ENCODE measurements at regions not wholly inside any gene's neighbourhood (a gene's known extent, or its start where the extent isn't known, plus 50 kb on each side); places are given as distances from the start of the nearest gene placed in this dataset.

DNA sequence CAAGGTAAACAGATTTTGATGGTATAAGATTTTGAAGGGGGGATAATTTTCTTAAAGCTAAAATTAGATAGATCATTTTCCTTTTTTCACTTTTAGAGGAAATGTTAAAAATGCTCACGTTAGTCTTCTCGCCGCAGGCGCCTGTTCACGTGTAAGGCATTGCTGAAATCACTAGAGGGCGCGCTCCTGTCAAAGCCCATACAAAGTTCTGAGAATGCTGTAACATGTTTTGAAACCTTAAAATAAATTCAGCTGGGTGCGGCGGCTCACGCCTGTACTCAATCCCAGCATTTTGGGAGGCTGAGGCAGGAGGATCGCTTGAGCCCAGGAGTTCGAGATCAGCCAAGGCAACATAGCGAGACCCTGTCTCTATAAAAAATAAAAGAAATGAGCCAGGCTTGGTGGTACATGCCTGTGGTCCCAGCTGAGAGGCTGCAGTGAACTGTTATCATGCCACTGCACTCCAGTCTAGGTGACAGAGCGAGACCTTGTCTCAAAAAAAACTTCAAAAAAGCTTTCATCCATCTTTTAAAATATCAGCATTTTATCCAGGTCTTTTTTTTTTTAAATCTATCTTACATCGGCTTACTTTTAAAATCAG, 138.0 kb downstream of the RBMX2 start:
- CTCF ChIA-PET = interaction anchor here (0.8 to 1.2 kb wide), 4 partner anchors 10 to 377 kb away, joined by 3 to 10 read pairs (median 6); no protein-coding TSS in a partner anchor
- intact Hi-C loops (cut with micrococcal nuclease) = loop anchor here (1.0 kb wide), 1 partner anchor 377 kb away; no protein-coding TSS in a partner anchor
- peak overlapping the region; percentile 26 for H2AFZ ChIP-seq (ENCODE audit: low read depth, low read length, poor library complexity, severe bottlenecking)

More for the DNA sequence above, 138.0 kb downstream of the RBMX2 start:
- no peaks in the 10 kb centered on the region for H4K20me1 ChIP-seq (ENCODE audit: insufficient read depth)
- ChIA-PET POLR2A (no interaction called here), RAD21 (ENCODE audit: low non-redundant PET in 1 of 2, low total read pairs in 2 of 2, uncharacterized antibody in 2 of 2, unreplicated experiment in 2 of 2) (interaction anchor here in 1 of 2 experiments (0.6 to 1.3 kb wide), 2 partner anchors 23 to 377 kb away, joined by 3 read pairs; no protein-coding TSS in a partner anchor)
- no peak overlapping the region for H3K4me3 ChIP-seq (replicated peaks in 1 of 2; ENCODE audit: low read depth in 1 of 2, low read length in 2 of 2)
- no peaks in the 10 kb centered on the region for H3K36me3 ChIP-seq (ENCODE audit: control insufficient read depth in 1 of 2, insufficient read depth in 2 of 2, low read length in 2 of 2)
- no peaks in the 10 kb centered on the region for H3K9me3 ChIP-seq (ENCODE audit: control insufficient read depth in 1 of 2, insufficient read depth in 1 of 2, low read depth in 1 of 2, low read length in 2 of 2)
- H3K27ac ChIP-seq (ENCODE audit: low read depth, low read length) = no peak overlapping the region
- peak; percentile 80 for ATAC-seq
- no peaks in the 10 kb centered on the region for H3K9me2 ChIP-seq (ENCODE audit: insufficient read depth)
- DNase-seq (ENCODE audit: low read depth, low spot score) = peak; percentile 27
- H3K4me2 ChIP-seq (ENCODE audit: low read length) = peak overlapping the region; percentile 39; the same call in 1 of the 2 replicates
- H3K9ac ChIP-seq (ENCODE audit: low read length) = no peak overlapping the region
- H3K79me2 ChIP-seq (ENCODE audit: insufficient read depth, low read length) = no peaks in the 10 kb centered on the region
- H3K4me1 ChIP-seq (ENCODE audit: control insufficient read depth in 1 of 2, insufficient read depth in 2 of 2, low read length in 2 of 2) = no peaks in the 10 kb centered on the region
- TF ChIP-seq ATF3 (IDR thresholded peaks at IDR 0.05) (no peak), CEBPB (IDR thresholded peaks at IDR 0.05; ENCODE audit: low read depth) (no peak), ELF1 (IDR thresholded peaks at IDR 0.05; ENCODE audit: borderline replicate concordance, low read depth) (no peak), RAD21 (IDR thresholded peaks at IDR 0.05; ENCODE audit: low read depth) (peak; percentile 52), SIN3A (IDR thresholded peaks at IDR 0.05; ENCODE audit: low read depth) (no peak), CTCF (IDR thresholded peaks at IDR 0.05 in 2 of 3, conservative IDR thresholded peaks at IDR 0.05 in 1 of 3; ENCODE audit: borderline replicate concordance in 1 of 3, insufficient read depth in 1 of 3, low read depth in 2 of 3, low read length in 2 of 3) (peak; percentile 32 to 63 (median 61); a peak in 5 of 6 replicates), JUND (IDR thresholded peaks at IDR 0.05) (no peak), FOSL1 (IDR thresholded peaks at IDR 0.05; ENCODE audit: low read depth) (no peak), POLR2A (IDR thresholded peaks at IDR 0.05; ENCODE audit: borderline replicate concordance, extremely low read depth, insufficient read depth, insufficient read length) (no peak), EZH2phosphoT487 (IDR thresholded peaks at IDR 0.05; ENCODE audit: borderline replicate concordance) (no peak), MAX (IDR thresholded peaks at IDR 0.05) (no peak), REST (IDR thresholded peaks at IDR 0.05; ENCODE audit: low read depth) (no peak), POLR2AphosphoS5 (IDR thresholded peaks at IDR 0.05; ENCODE audit: low read depth, low read length) (no peak)
- TF ChIP-seq, protein P1, sequence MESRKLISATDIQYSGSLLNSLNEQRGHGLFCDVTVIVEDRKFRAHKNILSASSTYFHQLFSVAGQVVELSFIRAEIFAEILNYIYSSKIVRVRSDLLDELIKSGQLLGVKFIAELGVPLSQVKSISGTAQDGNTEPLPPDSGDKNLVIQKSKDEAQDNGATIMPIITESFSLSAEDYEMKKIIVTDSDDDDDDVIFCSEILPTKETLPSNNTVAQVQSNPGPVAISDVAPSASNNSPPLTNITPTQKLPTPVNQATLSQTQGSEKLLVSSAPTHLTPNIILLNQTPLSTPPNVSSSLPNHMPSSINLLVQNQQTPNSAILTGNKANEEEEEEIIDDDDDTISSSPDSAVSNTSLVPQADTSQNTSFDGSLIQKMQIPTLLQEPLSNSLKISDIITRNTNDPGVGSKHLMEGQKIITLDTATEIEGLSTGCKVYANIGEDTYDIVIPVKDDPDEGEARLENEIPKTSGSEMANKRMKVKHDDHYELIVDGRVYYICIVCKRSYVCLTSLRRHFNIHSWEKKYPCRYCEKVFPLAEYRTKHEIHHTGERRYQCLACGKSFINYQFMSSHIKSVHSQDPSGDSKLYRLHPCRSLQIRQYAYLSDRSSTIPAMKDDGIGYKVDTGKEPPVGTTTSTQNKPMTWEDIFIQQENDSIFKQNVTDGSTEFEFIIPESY (IDR thresholded peaks at IDR 0.05; ENCODE audit: extremely low read depth, insufficient replicate concordance, low read length) = no peak
- H3K27me3 ChIP-seq (ENCODE audit: insufficient read depth, low read length) = no peaks in the 10 kb centered on the region
- no TSS peak for BruUV-seq (replicated peaks)
